ENCODE measurements at regions not wholly inside any gene's neighbourhood (a gene's known extent, or its start where the extent isn't known, plus 50 kb on each side); places are given as distances from the start of the nearest gene placed in this dataset.
"Not testable (repeated sequence)": the region's sequence is repeated elsewhere in the genome, so short reads cannot be mapped to it uniquely, and the experiment has no call there.

DNA sequence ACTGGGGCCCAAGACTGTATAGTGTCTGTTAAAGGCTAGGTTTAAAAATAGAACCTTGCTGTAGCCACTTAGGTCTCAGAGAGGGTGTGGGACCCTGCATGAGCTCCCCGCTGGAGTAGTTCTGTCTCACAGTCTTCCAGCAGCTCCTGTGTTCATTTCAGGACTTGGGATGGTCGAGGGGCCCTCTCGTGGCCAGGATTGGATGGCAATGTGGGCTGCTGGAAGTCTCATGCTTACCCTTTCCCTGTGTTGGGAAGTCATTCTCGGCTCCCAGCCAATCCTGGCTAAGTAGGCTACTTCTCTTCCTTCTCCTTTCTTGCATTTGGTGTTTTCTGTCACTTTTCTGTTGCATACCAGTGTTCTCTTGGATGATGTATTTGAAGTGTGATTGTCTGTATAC, 284.0 kb upstream of the GCFC2 start:
- in situ Hi-C loops (cut with HindIII; ENCODE audit: low sequenced_read_pairs): no loop called here
- DNase-seq (ENCODE audit: low read depth, low spot score): no peak
- H3K4me3 ChIP-seq (ENCODE audit: low read depth, low read length): no peak overlapping the region
- TF ChIP-seq, protein P1, sequence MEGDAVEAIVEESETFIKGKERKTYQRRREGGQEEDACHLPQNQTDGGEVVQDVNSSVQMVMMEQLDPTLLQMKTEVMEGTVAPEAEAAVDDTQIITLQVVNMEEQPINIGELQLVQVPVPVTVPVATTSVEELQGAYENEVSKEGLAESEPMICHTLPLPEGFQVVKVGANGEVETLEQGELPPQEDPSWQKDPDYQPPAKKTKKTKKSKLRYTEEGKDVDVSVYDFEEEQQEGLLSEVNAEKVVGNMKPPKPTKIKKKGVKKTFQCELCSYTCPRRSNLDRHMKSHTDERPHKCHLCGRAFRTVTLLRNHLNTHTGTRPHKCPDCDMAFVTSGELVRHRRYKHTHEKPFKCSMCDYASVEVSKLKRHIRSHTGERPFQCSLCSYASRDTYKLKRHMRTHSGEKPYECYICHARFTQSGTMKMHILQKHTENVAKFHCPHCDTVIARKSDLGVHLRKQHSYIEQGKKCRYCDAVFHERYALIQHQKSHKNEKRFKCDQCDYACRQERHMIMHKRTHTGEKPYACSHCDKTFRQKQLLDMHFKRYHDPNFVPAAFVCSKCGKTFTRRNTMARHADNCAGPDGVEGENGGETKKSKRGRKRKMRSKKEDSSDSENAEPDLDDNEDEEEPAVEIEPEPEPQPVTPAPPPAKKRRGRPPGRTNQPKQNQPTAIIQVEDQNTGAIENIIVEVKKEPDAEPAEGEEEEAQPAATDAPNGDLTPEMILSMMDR (IDR thresholded peaks at IDR 0.05; ENCODE audit: low read depth, low read length): no peak

GRCh38 chr2:75988622-75989021, 277.9 kb upstream of the GCFC2 start:
- in situ Hi-C loops (cut with HindIII; ENCODE audit: low sequenced_read_pairs); H3K4me3 ChIP-seq (ENCODE audit: low read depth, low read length); DNase-seq (ENCODE audit: low read depth, low spot score): not testable (repeated sequence)

- no peak for DNase-seq (ENCODE audit: low read depth, low spot score)
- no peak overlapping the region for H3K4me3 ChIP-seq (ENCODE audit: low read depth, low read length)
- TF ChIP-seq, protein P1 (IDR thresholded peaks at IDR 0.05; ENCODE audit: low read depth, low read length): no peak
- in situ Hi-C loops (cut with HindIII; ENCODE audit: low sequenced_read_pairs): no loop called here
Measured at GRCh38 chr2:75986617-75987016, 275.9 kb upstream of the GCFC2 start.

DNA sequence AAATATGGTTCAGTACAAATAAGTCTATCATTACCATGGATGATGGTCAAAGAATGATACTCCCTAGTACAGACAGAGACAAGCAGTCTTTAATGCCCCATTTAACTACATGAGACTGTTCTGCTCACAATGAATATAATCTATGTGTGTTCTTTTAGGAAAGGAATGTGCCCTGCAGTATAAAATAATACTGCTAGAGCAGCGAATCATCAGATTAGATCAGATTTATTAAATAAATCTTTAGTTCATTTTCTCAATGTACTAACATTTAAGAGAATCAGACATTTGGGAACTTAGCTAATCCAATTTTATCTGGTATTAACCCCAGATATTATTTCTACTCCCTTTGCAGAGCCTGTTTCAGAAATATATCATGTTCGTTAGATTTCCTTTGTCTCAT, 272.0 kb upstream of the GCFC2 start:
- no peak overlapping the region for H3K4me3 ChIP-seq (ENCODE audit: low read depth, low read length)
- TF ChIP-seq, protein P1 (IDR thresholded peaks at IDR 0.05; ENCODE audit: low read depth, low read length): no peak
- in situ Hi-C loops (cut with HindIII; ENCODE audit: low sequenced_read_pairs): no loop called here
- DNase-seq (ENCODE audit: low read depth, low spot score): no peak

- in situ Hi-C loops (cut with HindIII; ENCODE audit: low sequenced_read_pairs): no loop called here
- no peak overlapping the region for H3K4me3 ChIP-seq (ENCODE audit: low read depth, low read length)
- TF ChIP-seq, protein P1 (IDR thresholded peaks at IDR 0.05; ENCODE audit: low read depth, low read length): no peak
- DNase-seq (ENCODE audit: low read depth, low spot score): no peak
Measured at GRCh38 chr2:75964646-75965045, 253.9 kb upstream of the GCFC2 start.

DNA sequence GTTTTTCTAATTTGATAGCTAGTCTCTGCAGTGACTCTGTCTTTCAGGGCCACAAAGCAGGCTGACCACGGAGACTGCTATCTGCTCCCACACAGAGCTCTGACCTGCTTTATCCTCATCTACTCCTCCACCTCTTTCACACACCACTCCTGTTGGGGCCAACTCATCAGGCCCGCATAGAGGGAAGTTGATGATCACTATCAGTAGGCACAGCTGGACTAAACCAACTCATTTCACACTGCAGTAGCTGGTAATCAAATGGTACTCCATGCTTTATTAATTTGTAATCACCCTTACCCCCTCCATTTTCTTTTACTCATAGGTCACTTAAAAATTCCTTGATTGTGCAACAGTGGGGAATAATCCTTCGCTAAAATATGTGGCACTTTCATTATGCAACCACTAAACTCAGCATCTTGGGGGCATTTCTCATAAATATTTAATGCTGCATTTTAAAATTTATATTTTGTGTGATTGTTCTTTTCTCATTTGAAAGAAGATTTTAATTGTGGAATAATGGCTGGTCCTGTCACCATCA, 249.8 kb upstream of the GCFC2 start:
- DNase-seq (ENCODE audit: low read depth, low spot score): no peak
- no peak overlapping the region for H3K4me3 ChIP-seq (ENCODE audit: low read depth, low read length)
- in situ Hi-C loops (cut with HindIII; ENCODE audit: low sequenced_read_pairs): no loop called here
- TF ChIP-seq, protein P1 (IDR thresholded peaks at IDR 0.05; ENCODE audit: low read depth, low read length): no peak

- no peak overlapping the region for H3K4me3 ChIP-seq (ENCODE audit: low read depth, low read length)
- no peak for DNase-seq (ENCODE audit: low read depth, low spot score)
- in situ Hi-C loops (cut with HindIII; ENCODE audit: low sequenced_read_pairs): no loop called here
- TF ChIP-seq, protein P1 (IDR thresholded peaks at IDR 0.05; ENCODE audit: low read depth, low read length): no peak
Measured at GRCh38 chr2:75959724-75960471, 249.2 kb upstream of the GCFC2 start.
